RWPE2 (cell line): ENCODE measurements at regions not wholly inside any gene's neighbourhood (a gene's known extent, or its start where the extent isn't known, plus 50 kb on each side); places are given as distances from the start of the nearest gene placed in this dataset.

ENCODE experiments used
- ATAC-seq: fragments of 200-7000 bp; cut with Tn5 transposase; 3 replicates; pipeline ENCODE4 v1.9.1; 2021; ENCODE audit warnings: low read depth
- DNase-seq: peaks from one replicate; pipeline ENCODE4 v3.0.0-alpha.2; 2020; ENCODE audit warnings: low spot score
- H3K27ac ChIP-seq: fragments of 450-650 bp; 2 replicates; pipeline ENCODE4 v1.5.1; 2017; ENCODE audit warnings: mild to moderate bottlenecking; ENCODE audit not compliant: poor library complexity, severe bottlenecking
- H3K27me3 ChIP-seq: fragments of 250-450 bp; sonication (Bioruptor Pico); 2 replicates; pipeline ENCODE4 v1.5.1; 2021; ENCODE audit warnings: mild to moderate bottlenecking, moderate library complexity; ENCODE audit not compliant: insufficient read depth, poor library complexity, severe bottlenecking
- H3K36me3 ChIP-seq: fragments of 250-450 bp; sonication (Bioruptor Pico); 2 replicates; pipeline ENCODE4 v1.5.1; 2020; ENCODE audit warnings: low read depth, mild to moderate bottlenecking, moderate library complexity
- H3K4me1 ChIP-seq: fragments of 250-450 bp; sonication (Bioruptor Pico); 2 replicates; pipeline ENCODE4 v1.5.1; 2021; ENCODE audit warnings: mild to moderate bottlenecking, moderate library complexity; ENCODE audit not compliant: insufficient read depth, poor library complexity, severe bottlenecking
- H3K4me3 ChIP-seq: fragments of 250-450 bp; sonication (Bioruptor Pico); 2 replicates; pipeline ENCODE4 v1.5.1; 2021; ENCODE audit warnings: mild to moderate bottlenecking, moderate library complexity; ENCODE audit not compliant: severe bottlenecking
- H3K9me3 ChIP-seq: fragments of 250-450 bp; sonication (Bioruptor Pico); 2 replicates; pipeline ENCODE4 v1.5.1; 2021; ENCODE audit warnings: mild to moderate bottlenecking, moderate library complexity; ENCODE audit not compliant: severe bottlenecking
- TF ChIP-seq, protein P1 (sequence below): fragments of 450-650 bp; IDR thresholded peaks from one replicate; pipeline ENCODE4 v1.5.1; 2017; ENCODE audit warnings: mild to moderate bottlenecking, moderate library complexity; ENCODE audit not compliant: poor library complexity, severe bottlenecking

DNA sequence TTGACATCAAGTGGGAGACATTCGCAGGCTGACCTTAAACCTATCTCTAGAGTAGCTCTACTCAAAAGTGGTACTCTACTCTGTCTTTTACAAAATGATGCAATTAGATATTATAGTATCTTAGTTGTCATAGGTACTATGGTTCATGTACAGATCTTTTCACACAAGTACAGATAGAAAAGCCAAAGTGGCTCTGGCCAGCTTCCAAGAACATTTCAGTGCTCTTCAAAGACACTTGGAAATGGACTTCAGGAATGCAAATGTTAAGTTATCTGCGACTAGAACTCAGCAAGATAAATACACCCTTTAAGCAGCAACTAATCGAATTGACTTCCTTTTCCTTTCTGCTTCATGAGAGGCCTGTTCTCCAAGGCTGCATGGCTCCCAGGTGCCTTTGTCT, 718.7 kb upstream of the FAM98A start:
- TF ChIP-seq, protein P1, sequence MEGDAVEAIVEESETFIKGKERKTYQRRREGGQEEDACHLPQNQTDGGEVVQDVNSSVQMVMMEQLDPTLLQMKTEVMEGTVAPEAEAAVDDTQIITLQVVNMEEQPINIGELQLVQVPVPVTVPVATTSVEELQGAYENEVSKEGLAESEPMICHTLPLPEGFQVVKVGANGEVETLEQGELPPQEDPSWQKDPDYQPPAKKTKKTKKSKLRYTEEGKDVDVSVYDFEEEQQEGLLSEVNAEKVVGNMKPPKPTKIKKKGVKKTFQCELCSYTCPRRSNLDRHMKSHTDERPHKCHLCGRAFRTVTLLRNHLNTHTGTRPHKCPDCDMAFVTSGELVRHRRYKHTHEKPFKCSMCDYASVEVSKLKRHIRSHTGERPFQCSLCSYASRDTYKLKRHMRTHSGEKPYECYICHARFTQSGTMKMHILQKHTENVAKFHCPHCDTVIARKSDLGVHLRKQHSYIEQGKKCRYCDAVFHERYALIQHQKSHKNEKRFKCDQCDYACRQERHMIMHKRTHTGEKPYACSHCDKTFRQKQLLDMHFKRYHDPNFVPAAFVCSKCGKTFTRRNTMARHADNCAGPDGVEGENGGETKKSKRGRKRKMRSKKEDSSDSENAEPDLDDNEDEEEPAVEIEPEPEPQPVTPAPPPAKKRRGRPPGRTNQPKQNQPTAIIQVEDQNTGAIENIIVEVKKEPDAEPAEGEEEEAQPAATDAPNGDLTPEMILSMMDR = no peak
- ATAC-seq (no peak), DNase-seq (no peak)
- Histone ChIP-seq H3K4me3 (no peak overlapping the region), H3K4me1 (peaks cover 6% of the 10 kb centered on the region), H3K36me3 (no peaks in the 10 kb centered on the region), H3K27me3 (no peaks in the 10 kb centered on the region), H3K9me3 (no peaks in the 10 kb centered on the region), H3K27ac (no peak overlapping the region)

DNA sequence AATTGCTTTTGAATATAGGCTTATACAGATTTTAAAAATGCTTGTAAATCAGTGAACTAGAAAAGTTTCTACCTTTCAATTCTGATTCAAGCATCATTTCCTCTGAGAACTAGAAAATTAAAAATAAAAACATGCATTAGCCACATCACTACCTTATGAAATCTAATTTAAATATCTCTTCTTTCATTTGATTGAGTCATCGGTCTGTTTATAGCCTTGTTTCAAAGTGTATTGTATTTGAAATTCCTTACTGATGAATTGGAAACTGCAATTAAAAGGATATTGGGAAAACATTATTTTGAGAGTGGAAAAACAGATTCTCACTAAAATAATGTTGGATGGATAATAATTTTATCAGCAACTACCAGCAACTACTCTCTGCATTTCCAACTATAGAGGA, 717.7 kb upstream of the FAM98A start:
- H3K27ac ChIP-seq = no peak overlapping the region
- H3K36me3 ChIP-seq = no peaks in the 10 kb centered on the region
- H3K9me3 ChIP-seq = no peaks in the 10 kb centered on the region
- H3K4me1 ChIP-seq = peaks cover 6% of the 10 kb centered on the region
- DNase-seq = no peak
- TF ChIP-seq, protein P1 = no peak
- H3K4me3 ChIP-seq = no peak overlapping the region
- no peaks in the 10 kb centered on the region for H3K27me3 ChIP-seq
- ATAC-seq = peak; percentile 54; the same call in 1 of the 3 replicates

DNA sequence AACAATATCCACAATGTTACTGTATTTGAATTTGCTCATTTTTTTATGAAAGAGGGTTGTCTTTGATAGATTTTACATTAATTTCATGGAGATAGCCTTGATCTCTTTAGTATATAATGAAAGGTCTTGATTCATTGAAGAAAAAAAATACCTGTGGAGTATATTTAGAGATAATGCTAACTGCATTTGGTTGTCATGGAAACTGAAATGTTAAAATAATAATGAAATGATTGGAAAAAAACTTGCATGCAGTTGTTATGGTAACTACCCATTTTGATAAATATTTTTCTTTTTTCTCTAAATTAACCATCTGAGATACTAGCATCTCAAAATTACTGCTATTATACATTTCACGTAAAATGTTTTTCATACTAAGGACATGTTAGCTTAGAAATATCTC, 712.7 kb upstream of the FAM98A start:
- ATAC-seq (no peak), DNase-seq (no peak)
- Histone ChIP-seq H3K9me3 (no peaks in the 10 kb centered on the region), H3K36me3 (no peaks in the 10 kb centered on the region), H3K4me1 (peaks cover 3% of the 10 kb centered on the region), H3K27me3 (no peaks in the 10 kb centered on the region), H3K4me3 (no peak overlapping the region), H3K27ac (no peak overlapping the region)
- TF ChIP-seq, protein P1 = no peak

DNA sequence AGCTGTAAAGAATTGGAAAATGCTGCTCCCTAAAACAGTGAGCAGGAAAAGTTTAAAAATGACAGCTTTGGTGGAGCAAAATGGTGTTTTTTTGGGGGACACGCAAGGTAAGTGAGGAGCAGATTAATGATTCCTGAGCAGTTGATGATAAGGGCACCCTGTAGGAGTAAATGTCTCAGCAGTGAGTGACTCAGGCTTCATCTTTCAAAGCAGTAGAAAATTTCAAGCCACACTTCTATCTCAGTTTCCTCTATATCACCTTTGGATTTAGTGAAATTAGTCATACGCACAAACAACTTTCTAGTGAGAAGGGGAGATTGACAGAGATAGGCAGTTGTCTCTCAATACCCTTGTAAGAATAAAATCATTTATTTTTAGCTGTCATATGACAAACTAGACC, 709.0 kb upstream of the FAM98A start:
- DNase-seq (no peak), ATAC-seq (no peak)

DNA sequence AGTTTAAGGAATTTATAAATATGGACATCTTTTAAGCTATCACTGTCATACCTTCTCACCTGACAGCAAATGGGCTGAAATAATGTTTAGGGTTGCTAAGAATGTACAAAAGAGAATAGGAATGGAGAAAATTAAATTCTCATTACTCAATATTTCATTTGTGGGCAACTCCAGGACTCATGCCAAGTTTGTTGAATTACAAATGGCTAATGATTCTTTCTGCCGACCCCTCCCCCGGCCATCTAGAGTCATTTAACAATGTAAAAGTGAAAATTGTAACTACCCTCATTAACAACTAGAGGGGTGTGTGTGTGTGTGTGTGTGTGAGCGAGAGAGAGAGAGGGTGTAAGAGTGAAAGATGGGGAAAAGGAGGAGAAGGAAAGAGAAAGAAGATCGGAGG, 708.5 kb upstream of the FAM98A start:
- Histone ChIP-seq H3K36me3 (no peaks in the 10 kb centered on the region), H3K9me3 (no peaks in the 10 kb centered on the region), H3K27me3 (no peaks in the 10 kb centered on the region), H3K4me3 (no peak overlapping the region), H3K4me1 (no peaks in the 10 kb centered on the region), H3K27ac (no peak overlapping the region)
- ATAC-seq = no peak
- TF ChIP-seq, protein P1 = no peak
- no peak for DNase-seq

More for the DNA sequence above, 709.0 kb upstream of the FAM98A start:
- Histone ChIP-seq H3K27ac (no peak overlapping the region), H3K27me3 (no peaks in the 10 kb centered on the region), H3K4me1 (no peaks in the 10 kb centered on the region), H3K36me3 (no peaks in the 10 kb centered on the region), H3K9me3 (no peaks in the 10 kb centered on the region), H3K4me3 (no peak overlapping the region)
- TF ChIP-seq, protein P1 = no peak
